K562 (cell line): ENCODE measurements at regions not wholly inside any gene's neighbourhood (a gene's known extent, or its start where the extent isn't known, plus 50 kb on each side); places are given as distances from the start of the nearest gene placed in this dataset.

ENCODE experiments used
- ATAC-seq: fragments of 200-7000 bp; cut with Tn5 transposase; 3 replicates; pipeline ENCODE4 v1.9.1; 2020; ENCODE audit warnings: moderate library complexity
- BruUV-seq: library from RNA; stranded (reverse); fragments of 400-500 nt; replicated peaks from 2 replicates; lab custom pipeline; 2021; lab: Mats Ljungman, UMichigan
- CTCF ChIA-PET: fragments of 300-600 bp; formaldehyde crosslinking; extraction: SDS; loops from one replicate; lab custom pipeline; 2021; ENCODE audit warnings: low intra/inter-chr PET ratio; lab: Yijun Ruan, JAX
- POLR2A ChIA-PET: fragments of 300-600, 350-650 bp; sonication (Branson Sonifier 250); formaldehyde crosslinking; extraction: SDS; loops from one replicate; lab custom pipeline; 2021; ENCODE audit warnings: antibody characterized with exemption, inconsistent platforms; lab: Yijun Ruan, JAX
- DNase-seq, 4 experiments: peaks; one replicate each; pipeline versions ENCODE4 v3.0.0 to v3.0.0-alpha.2; 2011 to 2018; ENCODE audit warnings: low spot score in 3 of 4, mixed read lengths in 3 of 4; ENCODE audit errors: extremely low read depth in 1 of 4
- FAIRE-seq: peaks from 2 replicates; lab custom pipeline; 2011; peaks lifted over from hg19 to GRCh38; lab: Jason Lieb, UNC
- H2AFZ ChIP-seq: 2 replicates; pipeline ENCODE4 v1.6.0; 2011; ENCODE audit warnings: low read depth, low read length, control low read depth, inconsistent platforms
- H3K27ac ChIP-seq: fragments of 200-600 bp; 3 replicates; pipeline ENCODE4 v1.8.0; 2011; ENCODE audit warnings: low read depth, mild to moderate bottlenecking, control low read depth, inconsistent platforms, low read length, moderate library complexity, mixed read lengths; ENCODE audit errors: extremely low read depth
- H3K27me3 ChIP-seq, 2 experiments: fragments of 300-600 bp in 1 of 2; 2 replicates in 1 of 2; 3 replicates in 1 of 2; pipeline versions ENCODE4 v1.6.0 to v1.8.0; 2011; ENCODE audit warnings: inconsistent platforms in 2 of 2, low read length in 2 of 2, mild to moderate bottlenecking in 1 of 2, mixed read lengths in 1 of 2, moderate library complexity in 1 of 2; ENCODE audit not compliant: control insufficient read depth in 2 of 2, insufficient read depth in 2 of 2
- H3K36me3 ChIP-seq: fragments of 300-600 bp; 3 replicates; pipeline ENCODE4 v1.8.0; 2011; ENCODE audit warnings: mild to moderate bottlenecking, low read length, inconsistent platforms; ENCODE audit not compliant: control insufficient read depth, insufficient read depth
- H3K4me1 ChIP-seq, 2 experiments: fragments of 200-600 bp in 1 of 2; replicated peaks in 1 of 2; 2 replicates in 1 of 2; 3 replicates in 1 of 2; pipeline versions ENCODE4 v1.5.1 to v1.8.0; 2011; ENCODE audit warnings: inconsistent platforms in 2 of 2, low read length in 2 of 2, mild to moderate bottlenecking in 1 of 2, mixed read lengths in 1 of 2, moderate library complexity in 1 of 2; ENCODE audit not compliant: control insufficient read depth in 2 of 2, insufficient read depth in 2 of 2
- H3K4me2 ChIP-seq: 2 replicates; pipeline ENCODE4 v1.6.1; 2011; ENCODE audit warnings: low read length, control low read depth, inconsistent platforms, mixed read lengths; ENCODE audit not compliant: insufficient read depth
- H3K4me3 ChIP-seq: fragments of 200-600 bp; sonication (generic), shearing (Covaris generic); 2 replicates; pipeline ENCODE4 v1.5.1; 2016; ENCODE audit warnings: control low read depth, inconsistent platforms
- H3K79me2 ChIP-seq: fragments of 200-600 bp; 3 replicates; pipeline ENCODE4 v1.8.0; 2011; ENCODE audit warnings: low read length, inconsistent platforms; ENCODE audit not compliant: control insufficient read depth, insufficient read depth
- H3K9ac ChIP-seq, 2 experiments: 2 replicates each; pipeline versions ENCODE4 v1.6.0 to v1.6.1; 2011; ENCODE audit warnings: low read depth in 2 of 2, low read length in 2 of 2, control low read depth in 1 of 2, inconsistent platforms in 1 of 2, mild to moderate bottlenecking in 1 of 2, mixed read lengths in 1 of 2; ENCODE audit not compliant: insufficient read depth in 1 of 2
- H3K9me1 ChIP-seq: one replicate; pipeline ENCODE4 v1.6.0; 2011; ENCODE audit warnings: inconsistent platforms, mild to moderate bottlenecking, low read length, moderate library complexity; ENCODE audit not compliant: control insufficient read depth, insufficient read depth
- H3K9me3 ChIP-seq: replicated peaks from 2 replicates; pipeline ENCODE4 v1.5.1; 2011; ENCODE audit warnings: low read depth, low read length, inconsistent platforms; ENCODE audit not compliant: control insufficient read depth, insufficient read depth
- H4K20me1 ChIP-seq: replicated peaks from 2 replicates; pipeline ENCODE4 v1.6.1; 2011; ENCODE audit warnings: low read length, inconsistent platforms, mixed read lengths; ENCODE audit not compliant: control insufficient read depth, insufficient read depth
- ARID3B ChIP-seq: fragments of 250-450 bp; sonication (Bioruptor Pico); IDR thresholded peaks from 2 replicates; pipeline ENCODE4 v1.4.0; 2020; ENCODE audit warnings: borderline replicate concordance
- CBX2 ChIP-seq: fragments of 200-600 bp; sonication (generic); IDR thresholded peaks from one replicate; pipeline ENCODE4 v1.6.1; 2012; ENCODE audit warnings: mild to moderate bottlenecking, low read length, inconsistent platforms; ENCODE audit not compliant: insufficient read depth, poor library complexity, severe bottlenecking
- CLOCK ChIP-seq: fragments of 250-450 bp; sonication (Bioruptor Pico); IDR thresholded peaks from 2 replicates; pipeline ENCODE4 v1.4.0; 2020; ENCODE audit warnings: mild to moderate bottlenecking, moderate library complexity, borderline replicate concordance
- HLTF ChIP-seq: fragments of 450-650 bp; IDR thresholded peaks from 2 replicates; pipeline ENCODE4 v1.6.1; 2016
- HMBOX1 ChIP-seq: sonication (generic); IDR thresholded peaks from 2 replicates; pipeline ENCODE4 v1.6.1; 2016
- IFI16 ChIP-seq: fragments of 250-450 bp; sonication (Bioruptor Pico); IDR thresholded peaks from 2 replicates; pipeline ENCODE4 v2.1.2; 2022; ENCODE audit warnings: mild to moderate bottlenecking, inconsistent platforms
- MED1 ChIP-seq: sonication (generic); formaldehyde crosslinking; IDR thresholded peaks from 2 replicates; pipeline ENCODE4 v1.8.1; 2023; ENCODE audit warnings: missing genetic modification reagents, borderline replicate concordance
- RB1 ChIP-seq: fragments of 450-650 bp; IDR thresholded peaks from 2 replicates; pipeline ENCODE4 v1.6.1; 2017; ENCODE audit warnings: low read depth, mild to moderate bottlenecking
- SMARCE1 ChIP-seq: fragments of 450-650 bp; IDR thresholded peaks from 2 replicates; pipeline ENCODE4 v1.7.1; 2016; ENCODE audit warnings: mild to moderate bottlenecking
- TAF15 ChIP-seq: fragments of 200-400 bp; formaldehyde crosslinking; IDR thresholded peaks from 2 replicates; pipeline ENCODE4 v1.6.1; 2017; ENCODE audit warnings: mild to moderate bottlenecking, low read depth, low read length, moderate library complexity
- YBX1 ChIP-seq: fragments of 450-650 bp; IDR thresholded peaks from 2 replicates; pipeline ENCODE4 v1.7.1; 2016; ENCODE audit warnings: mild to moderate bottlenecking
- WGBS: fragments of 100-300 bp; shearing (Covaris generic); methylation state at CpG from one replicate; pipeline ENCODE4 v1.1.6; 2016; ENCODE audit warnings: low coverage, mixed read lengths; ENCODE audit not compliant: insufficient coverage; ENCODE audit errors: missing lambda C conversion rate; 5-methylcytosine and 5-hydroxymethylcytosine counted together
- in situ Hi-C: fragments of 300-500 bp; cut with MboI; formaldehyde crosslinking; loops from 4 replicates; pipeline ENCODE4 v1.15.0; 2018; ENCODE audit warnings: inconsistent platforms, mixed read lengths
- intact Hi-C: fragments of 100-400 bp; cut with micrococcal nuclease; formaldehyde crosslinking; loops from 2 replicates; pipeline ENCODE4 v1.14.2; 2022

GRCh38 chr5:117519957-117520500 is 945.4 kb upstream of the SEMA6A start:
- Histone ChIP-seq H3K4me3 (no peak overlapping the region), H3K9me1 (no peaks in the 10 kb centered on the region), H2AFZ (no peak overlapping the region), H3K36me3 (no peaks in the 10 kb centered on the region), H3K27me3 (no peaks in the 10 kb centered on the region), H3K79me2 (no peaks in the 10 kb centered on the region), H3K4me2 (no peak overlapping the region), H3K9ac (no peak overlapping the region), H3K4me1 (no peaks in the 10 kb centered on the region), H3K27ac (no peak overlapping the region), H3K9me3 (no peaks in the 10 kb centered on the region), H4K20me1 (no peaks in the 10 kb centered on the region)
- FAIRE-seq (no peak), ATAC-seq (no peak), DNase-seq (no peak)
- intact Hi-C loops (no loop called here), in situ Hi-C loops (no loop called here)
- WGBS, result 0% methylated on average over 3 of the region's 3 CpGs
- TF ChIP-seq SMARCE1 (no peak), CLOCK (CRISPR knock-in tag) (no peak), MED1 (CRISPR knock-in tag) (no peak), HLTF (no peak), RB1 (no peak), HMBOX1 (no peak), YBX1 (no peak), CBX2 (no peak), ARID3B (CRISPR knock-in tag) (no peak), IFI16 (CRISPR knock-in tag) (no peak), TAF15 (no peak)
- BruUV-seq, result no TSS peak
- ChIA-PET CTCF (no interaction called here), POLR2A (no interaction called here)
